ENCODE measurements at regions not wholly inside any gene's neighbourhood (a gene's known extent, or its start where the extent isn't known, plus 50 kb on each side); places are given as distances from the start of the nearest gene placed in this dataset.

DNA sequence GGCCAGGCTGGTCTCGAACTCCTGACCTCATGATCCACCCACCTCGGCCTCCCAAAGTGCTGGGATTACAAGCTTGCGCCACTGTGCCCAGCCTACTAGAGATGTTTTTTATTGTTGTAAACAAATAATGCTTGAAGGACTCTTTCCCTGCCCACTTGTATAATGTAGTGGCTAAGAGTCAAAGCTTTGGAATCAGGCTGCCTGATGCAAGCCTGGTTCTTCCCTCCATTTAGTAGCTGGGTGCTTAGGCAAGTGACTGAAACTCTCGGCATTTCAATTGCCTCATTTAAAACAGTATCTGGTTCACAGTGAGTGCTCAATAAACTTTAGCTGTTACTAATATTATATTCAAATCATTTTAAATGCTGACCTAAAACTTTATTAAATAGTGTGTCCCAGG lies 144.2 kb upstream of the FOXN2 start:
- ChIA-PET POLR2A (no interaction called here), CTCF (no interaction called here)
- peaks cover 2% of the 10 kb centered on the region for H3K36me3 Mint-ChIP-seq (ENCODE audit: low read depth)
- no peaks in the 10 kb centered on the region for H3K4me1 Mint-ChIP-seq
- peaks cover 8% of the 10 kb centered on the region for H3K9me3 Mint-ChIP-seq
- no peak for DNase-seq
- H3K4me3 Mint-ChIP-seq, result no peak overlapping the region
- no peak overlapping the region for H3K27ac Mint-ChIP-seq
- peaks cover 3% of the 10 kb centered on the region for H3K27me3 Mint-ChIP-seq

DNA sequence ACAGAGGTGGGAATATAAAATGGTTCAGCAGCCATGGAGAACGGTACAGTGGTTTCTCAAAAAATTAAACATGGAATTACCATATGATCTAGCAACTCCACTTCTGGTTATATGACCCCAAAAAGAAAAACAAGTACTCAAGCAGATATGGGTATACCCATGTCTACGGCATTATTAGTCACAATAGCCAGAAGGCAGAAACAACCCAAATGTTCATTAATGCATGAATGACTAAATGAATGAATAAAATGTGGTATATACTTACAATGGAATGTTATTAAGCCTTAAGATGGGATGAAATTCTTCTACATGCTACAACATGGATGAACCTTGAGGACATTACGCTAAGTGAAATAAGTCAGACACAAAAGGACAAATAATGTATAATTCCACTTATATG lies 141.3 kb upstream of the FOXN2 start:
- no peak overlapping the region for H3K4me3 Mint-ChIP-seq
- no peak for DNase-seq
- ChIA-PET POLR2A (no interaction called here), CTCF (no interaction called here)
- peaks cover 5% of the 10 kb centered on the region for H3K9me3 Mint-ChIP-seq
- no peaks in the 10 kb centered on the region for H3K36me3 Mint-ChIP-seq (ENCODE audit: low read depth)
- H3K27me3 Mint-ChIP-seq, result peaks cover 3% of the 10 kb centered on the region
- no peak overlapping the region for H3K27ac Mint-ChIP-seq
- no peaks in the 10 kb centered on the region for H3K4me1 Mint-ChIP-seq

DNA sequence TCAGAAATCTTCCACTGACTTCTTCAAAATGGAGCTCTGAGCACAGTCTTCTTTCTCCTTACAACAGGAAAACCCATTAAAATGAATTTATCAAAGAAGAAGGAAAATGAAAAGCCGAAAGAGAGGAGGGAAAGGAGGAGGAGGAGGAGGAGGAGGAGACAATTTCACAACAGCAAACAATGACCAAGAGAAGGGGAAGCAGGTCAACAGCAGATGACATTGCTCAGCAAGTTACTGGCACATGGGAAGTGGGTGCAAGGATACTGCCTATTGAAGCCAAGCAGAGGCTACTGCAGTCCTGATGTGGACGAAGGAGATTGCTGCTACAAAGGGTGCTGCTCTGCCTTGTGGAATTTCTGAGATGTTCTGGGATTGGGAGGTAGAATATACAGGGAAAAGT lies 140.0 kb upstream of the FOXN2 start:
- CTCF ChIA-PET, result no interaction called here
- peaks cover 3% of the 10 kb centered on the region for H3K27me3 Mint-ChIP-seq
- H3K36me3 Mint-ChIP-seq (ENCODE audit: low read depth), result no peaks in the 10 kb centered on the region
- POLR2A ChIA-PET, result no interaction called here
- H3K4me1 Mint-ChIP-seq, result no peaks in the 10 kb centered on the region
- H3K4me3 Mint-ChIP-seq, result no peak overlapping the region
- DNase-seq, result no peak
- no peak overlapping the region for H3K27ac Mint-ChIP-seq
- H3K9me3 Mint-ChIP-seq, result peaks cover 2% of the 10 kb centered on the region

DNA sequence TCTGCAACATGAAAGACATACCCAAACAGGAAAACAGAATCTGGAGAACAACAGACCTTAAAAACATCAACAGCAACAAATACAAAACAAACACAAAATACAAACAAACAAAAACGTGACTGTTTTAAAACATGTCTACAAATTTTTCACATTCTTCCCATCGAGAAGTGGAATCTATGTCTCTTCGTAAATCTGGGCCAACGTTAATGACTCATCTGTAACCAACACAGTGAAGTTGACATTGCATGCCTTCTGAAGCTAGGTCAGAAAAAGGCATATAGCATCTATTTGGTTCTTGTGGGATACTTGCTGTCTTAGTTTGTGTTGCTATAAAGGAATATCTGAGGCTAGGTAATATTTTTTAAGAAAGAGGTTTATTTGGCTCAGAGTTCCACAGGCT lies 139.2 kb upstream of the FOXN2 start:
- H3K4me3 Mint-ChIP-seq, result no peak overlapping the region
- H3K36me3 Mint-ChIP-seq (ENCODE audit: low read depth), result no peaks in the 10 kb centered on the region
- H3K27ac Mint-ChIP-seq, result no peak overlapping the region
- POLR2A ChIA-PET, result no interaction called here
- CTCF ChIA-PET, result no interaction called here
- no peaks in the 10 kb centered on the region for H3K4me1 Mint-ChIP-seq
- peaks cover 2% of the 10 kb centered on the region for H3K9me3 Mint-ChIP-seq
- no peak for DNase-seq
- H3K27me3 Mint-ChIP-seq, result peaks cover 3% of the 10 kb centered on the region

DNA sequence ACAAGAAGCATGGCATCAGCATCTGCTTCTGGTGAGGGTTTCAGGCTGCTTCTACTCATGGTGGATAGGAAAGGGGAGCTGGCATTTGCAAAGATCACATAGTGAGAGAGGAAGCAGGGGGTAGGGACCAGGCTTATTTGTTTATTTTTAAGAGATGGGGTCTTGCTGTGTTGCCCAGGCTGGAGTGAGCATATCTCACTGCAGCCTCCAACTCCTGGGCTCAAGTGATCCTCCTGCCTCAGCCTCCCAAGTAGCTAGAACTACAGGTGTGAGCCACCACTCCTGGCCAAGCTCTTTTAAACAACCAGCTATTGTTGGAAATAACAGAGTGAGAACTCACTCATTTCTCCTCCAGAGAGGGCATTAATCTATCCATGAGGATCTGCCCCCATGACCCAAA lies 138.8 kb upstream of the FOXN2 start:
- no peak overlapping the region for H3K27ac Mint-ChIP-seq
- no peaks in the 10 kb centered on the region for H3K4me1 Mint-ChIP-seq
- no peaks in the 10 kb centered on the region for H3K36me3 Mint-ChIP-seq (ENCODE audit: low read depth)
- CTCF ChIA-PET, result no interaction called here
- POLR2A ChIA-PET, result no interaction called here
- H3K4me3 Mint-ChIP-seq, result no peak overlapping the region
- no peak for DNase-seq
- H3K9me3 Mint-ChIP-seq, result peaks cover 2% of the 10 kb centered on the region
- H3K27me3 Mint-ChIP-seq, result peaks cover 3% of the 10 kb centered on the region

DNA sequence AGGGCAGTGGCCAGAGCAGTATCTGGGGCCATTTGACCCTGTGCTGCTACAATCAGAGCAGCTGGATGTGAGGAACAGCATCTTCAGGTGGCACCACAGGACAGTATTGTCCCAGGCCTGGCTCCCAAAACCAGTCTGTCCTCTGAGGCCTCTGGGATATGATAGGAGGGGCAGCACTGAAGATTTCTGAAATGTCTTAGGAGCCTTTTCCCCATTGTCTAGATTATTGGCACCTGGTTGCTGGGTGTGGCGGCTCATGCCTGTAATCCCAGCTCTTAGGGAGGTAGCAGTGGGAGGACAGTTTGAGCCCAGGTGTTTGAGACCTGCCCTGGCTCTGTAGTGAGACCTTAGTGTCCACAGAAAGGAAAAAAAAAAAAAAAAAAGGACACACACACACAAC lies 137.6 kb upstream of the FOXN2 start:
- POLR2A ChIA-PET, result no interaction called here
- Mint-ChIP-seq H3K4me3 (no peak overlapping the region), H3K27ac (no peak overlapping the region), H3K36me3 (ENCODE audit: low read depth) (no peaks in the 10 kb centered on the region), H3K9me3 (peaks cover 2% of the 10 kb centered on the region), H3K4me1 (no peaks in the 10 kb centered on the region), H3K27me3 (peaks cover 3% of the 10 kb centered on the region)
- no peak for DNase-seq
- CTCF ChIA-PET, result no interaction called here

DNA sequence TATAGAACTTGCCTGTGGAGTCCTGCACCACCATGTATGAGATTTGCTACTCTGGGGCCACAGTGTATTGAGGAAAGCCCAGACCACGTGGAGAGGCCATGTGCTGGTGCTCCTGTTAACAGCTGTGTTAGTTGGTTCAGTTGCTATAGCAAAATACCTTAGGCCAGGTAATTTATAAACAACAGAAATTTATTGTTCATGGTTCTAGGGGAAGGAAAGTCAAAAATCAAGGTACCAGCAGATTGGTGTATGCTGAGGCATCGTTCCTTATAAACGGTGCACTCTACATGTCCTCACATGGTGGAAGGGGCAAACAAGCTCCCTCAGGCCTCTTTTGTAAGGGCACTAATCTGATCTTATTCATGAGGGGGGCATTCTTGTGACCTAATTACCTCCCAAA lies 135.9 kb upstream of the FOXN2 start:
- ChIA-PET POLR2A (no interaction called here), CTCF (no interaction called here)

DNA sequence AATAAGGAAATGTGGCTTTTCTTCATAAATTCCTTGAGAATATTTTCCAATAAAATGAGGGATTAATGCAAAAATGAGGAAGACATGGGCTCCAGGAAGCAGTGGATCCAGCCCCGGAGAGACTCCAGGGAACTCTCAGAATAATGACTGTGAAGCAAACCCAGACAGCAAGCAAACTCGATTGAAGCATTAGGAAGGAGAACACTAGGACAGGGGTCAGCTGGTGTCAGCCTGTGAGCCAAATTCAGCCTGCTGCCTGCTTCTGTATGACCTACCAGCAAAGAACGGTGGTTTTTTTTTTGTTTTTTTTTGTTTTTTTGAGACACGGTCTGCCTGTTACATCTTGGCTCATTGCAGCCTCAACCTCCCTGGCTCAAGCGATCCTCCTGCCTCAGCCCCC lies 133.9 kb upstream of the FOXN2 start:
- no peaks in the 10 kb centered on the region for H3K9me3 Mint-ChIP-seq
- H3K27ac Mint-ChIP-seq, result no peak overlapping the region
- H3K4me1 Mint-ChIP-seq, result no peaks in the 10 kb centered on the region
- no peaks in the 10 kb centered on the region for H3K36me3 Mint-ChIP-seq (ENCODE audit: low read depth)
- no peak overlapping the region for H3K4me3 Mint-ChIP-seq
- CTCF ChIA-PET, result interaction anchor here (1.0 kb wide), 1 partner anchor 22 kb away, joined by 3 read pairs; no protein-coding TSS in a partner anchor
- no peak for DNase-seq
- no peaks in the 10 kb centered on the region for H3K27me3 Mint-ChIP-seq
- POLR2A ChIA-PET, result no interaction called here

More for the DNA sequence above, 135.9 kb upstream of the FOXN2 start:
- DNase-seq, result no peak
- Mint-ChIP-seq H3K4me1 (no peaks in the 10 kb centered on the region), H3K27ac (no peak overlapping the region), H3K9me3 (peaks cover 2% of the 10 kb centered on the region), H3K36me3 (ENCODE audit: low read depth) (no peaks in the 10 kb centered on the region), H3K4me3 (no peak overlapping the region), H3K27me3 (peaks cover 3% of the 10 kb centered on the region)

DNA sequence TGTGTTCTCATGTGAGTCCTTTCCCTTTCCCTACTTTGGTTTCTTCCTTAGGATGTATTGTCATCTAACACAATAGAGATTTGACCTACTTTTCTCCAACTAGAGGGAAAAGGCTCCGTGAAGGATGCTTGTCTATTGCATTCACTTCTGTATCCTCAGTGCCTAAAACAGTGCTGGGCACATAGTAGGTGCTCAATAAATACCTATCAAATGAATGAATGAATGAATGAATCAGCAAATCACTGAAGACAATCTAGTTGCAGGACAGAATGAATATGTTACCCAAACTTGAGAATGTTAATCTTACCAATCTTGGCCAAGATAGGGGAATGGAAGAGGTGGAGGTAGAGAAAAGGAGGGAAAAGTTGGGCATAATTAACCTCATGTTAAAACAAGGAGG lies 131.2 kb upstream of the FOXN2 start:
- Mint-ChIP-seq H3K4me3 (no peak overlapping the region), H3K4me1 (no peaks in the 10 kb centered on the region), H3K27me3 (no peaks in the 10 kb centered on the region), H3K36me3 (ENCODE audit: low read depth) (no peaks in the 10 kb centered on the region), H3K9me3 (no peaks in the 10 kb centered on the region), H3K27ac (no peak overlapping the region)
- POLR2A ChIA-PET, result no interaction called here
- CTCF ChIA-PET, result no interaction called here
- no peak for DNase-seq

DNA sequence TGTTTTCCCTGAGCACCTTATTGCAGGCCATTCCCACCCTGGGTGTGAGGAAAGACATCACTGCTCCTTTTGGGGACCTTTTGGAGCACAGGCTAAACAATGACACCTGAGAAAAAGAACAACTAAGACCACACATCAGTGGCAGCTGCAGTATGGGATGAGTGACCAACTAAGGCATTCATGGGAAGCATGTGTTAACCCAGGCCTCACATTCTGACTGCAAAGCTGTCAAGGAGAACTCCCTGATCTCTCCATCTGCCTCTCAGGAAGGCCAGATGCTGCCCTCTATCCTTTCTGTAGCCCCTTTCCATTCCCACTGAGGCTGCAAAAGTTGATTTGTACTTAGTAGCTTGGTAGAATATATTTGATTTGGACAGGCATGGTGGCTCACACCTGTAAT lies 130.5 kb upstream of the FOXN2 start:
- POLR2A ChIA-PET, result no interaction called here
- DNase-seq, result no peak
- H3K36me3 Mint-ChIP-seq (ENCODE audit: low read depth), result no peaks in the 10 kb centered on the region
- no peaks in the 10 kb centered on the region for H3K9me3 Mint-ChIP-seq
- no peak overlapping the region for H3K4me3 Mint-ChIP-seq
- H3K4me1 Mint-ChIP-seq, result no peaks in the 10 kb centered on the region
- H3K27me3 Mint-ChIP-seq, result no peaks in the 10 kb centered on the region
- CTCF ChIA-PET, result no interaction called here
- H3K27ac Mint-ChIP-seq, result no peak overlapping the region

DNA sequence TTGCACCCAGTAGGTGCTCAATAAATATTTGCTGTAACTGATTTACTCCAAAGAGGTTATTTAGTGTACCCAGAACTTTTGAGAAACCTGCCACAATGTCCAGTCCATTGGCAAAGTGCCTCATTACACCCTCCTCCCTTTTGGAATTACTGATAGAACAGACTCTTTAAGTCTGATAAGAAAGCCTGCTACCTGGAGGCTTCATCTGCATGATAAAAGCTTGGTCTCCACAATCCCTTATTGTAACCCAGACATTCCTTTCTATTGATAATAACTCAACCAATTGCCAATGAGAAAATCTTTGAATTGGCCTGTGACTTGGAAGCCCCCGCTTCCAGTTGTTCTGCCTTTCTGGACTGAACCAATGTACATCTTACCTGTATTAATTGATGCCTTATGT lies 127.0 kb upstream of the FOXN2 start:
- H3K4me3 Mint-ChIP-seq, result no peak overlapping the region
- no peaks in the 10 kb centered on the region for H3K9me3 Mint-ChIP-seq
- no peak overlapping the region for H3K27ac Mint-ChIP-seq
- H3K36me3 Mint-ChIP-seq (ENCODE audit: low read depth), result no peaks in the 10 kb centered on the region
- H3K27me3 Mint-ChIP-seq, result no peaks in the 10 kb centered on the region
- no peaks in the 10 kb centered on the region for H3K4me1 Mint-ChIP-seq
- POLR2A ChIA-PET, result no interaction called here
- CTCF ChIA-PET, result no interaction called here
- no peak for DNase-seq

DNA sequence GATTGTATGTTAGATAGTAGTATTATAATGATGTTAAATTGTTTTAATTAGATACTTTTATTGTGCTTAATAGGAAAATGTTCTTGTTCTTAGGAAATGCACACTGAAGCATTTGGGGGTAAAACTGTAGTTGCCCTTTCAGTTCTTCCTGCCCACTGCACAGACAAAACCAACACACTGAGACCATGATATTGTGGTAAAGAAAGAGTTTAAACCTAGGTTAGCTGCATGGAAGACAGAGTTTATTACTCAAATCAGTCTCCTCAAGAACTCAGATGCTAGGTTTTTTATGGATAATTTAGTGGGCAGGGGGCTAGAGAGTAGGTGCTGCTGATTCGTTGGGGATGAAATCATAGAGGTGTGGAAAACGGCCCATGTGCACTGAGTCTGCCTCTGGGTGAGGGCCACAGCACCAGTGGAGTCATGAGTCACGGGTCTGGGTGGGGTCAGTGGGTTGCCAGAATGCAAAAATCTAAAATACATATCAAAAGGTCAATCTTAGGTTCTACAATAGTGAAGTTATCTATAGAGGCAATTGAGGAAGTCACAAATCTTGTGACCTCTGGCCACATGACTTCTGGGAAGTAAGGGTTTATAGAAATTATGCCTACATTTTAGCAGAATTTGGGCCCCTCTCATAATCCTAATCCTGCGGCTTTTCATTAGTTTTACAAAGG lies 124.8 kb upstream of the FOXN2 start:
- no peak for DNase-seq
- CTCF ChIA-PET, result no interaction called here
- no peaks in the 10 kb centered on the region for H3K27me3 Mint-ChIP-seq
- no peaks in the 10 kb centered on the region for H3K36me3 Mint-ChIP-seq (ENCODE audit: low read depth)
- POLR2A ChIA-PET, result no interaction called here
- H3K27ac Mint-ChIP-seq, result no peak overlapping the region
- H3K9me3 Mint-ChIP-seq, result no peaks in the 10 kb centered on the region
- H3K4me1 Mint-ChIP-seq, result no peaks in the 10 kb centered on the region
- no peak overlapping the region for H3K4me3 Mint-ChIP-seq

DNA sequence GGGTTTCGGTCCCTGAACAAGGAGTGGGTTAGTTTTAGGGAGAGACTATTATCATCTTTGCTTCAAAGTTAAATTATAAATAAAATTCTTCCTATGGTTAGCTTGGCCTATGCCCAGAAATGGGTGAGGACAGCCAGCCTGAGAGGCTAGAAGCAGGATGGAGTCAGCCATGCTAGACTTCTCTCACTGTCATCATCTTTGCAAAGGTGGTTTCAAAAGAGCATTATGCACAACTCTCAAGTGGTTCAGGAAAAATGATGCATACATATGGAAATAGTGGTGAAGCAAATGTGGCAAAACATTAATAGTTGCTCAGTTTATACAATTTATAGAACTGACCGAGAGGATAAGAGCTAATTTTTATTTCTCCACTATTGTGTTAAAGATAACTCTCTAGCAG lies 124.3 kb upstream of the FOXN2 start:
- POLR2A ChIA-PET, result no interaction called here
- H3K36me3 Mint-ChIP-seq (ENCODE audit: low read depth), result no peaks in the 10 kb centered on the region

DNA sequence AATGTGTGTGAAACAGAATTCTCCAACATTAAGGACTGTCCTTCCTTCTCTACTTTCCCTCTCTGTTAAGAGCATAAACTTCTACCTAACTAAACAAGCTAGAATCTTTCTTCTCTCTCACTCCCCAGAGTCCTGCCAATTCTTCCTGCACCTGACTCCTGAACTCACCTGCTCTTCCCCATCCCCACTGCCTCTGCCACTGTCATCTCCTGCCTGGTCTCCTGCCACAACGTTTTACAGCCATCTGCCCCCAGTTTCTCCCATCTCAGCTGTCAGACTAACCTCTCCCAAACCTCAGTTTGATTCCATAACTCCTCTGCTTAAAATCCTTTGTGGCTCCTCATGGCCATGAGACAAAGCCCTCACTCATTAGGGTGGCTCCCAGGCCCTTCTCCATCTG lies 119.8 kb upstream of the FOXN2 start:
- Mint-ChIP-seq H3K36me3 (ENCODE audit: low read depth) (no peaks in the 10 kb centered on the region), H3K4me1 (no peaks in the 10 kb centered on the region), H3K9me3 (no peaks in the 10 kb centered on the region), H3K27me3 (no peaks in the 10 kb centered on the region), H3K4me3 (no peak overlapping the region), H3K27ac (no peak overlapping the region)
- no peak for DNase-seq
- ChIA-PET POLR2A (no interaction called here), CTCF (interaction anchor here (1.8 kb wide), 1 partner anchor 16 kb away, joined by 3 read pairs; no protein-coding TSS in a partner anchor)

More for the DNA sequence above, 124.3 kb upstream of the FOXN2 start:
- CTCF ChIA-PET, result interaction anchor here (1.6 to 1.8 kb wide), 2 partner anchors 20 to 33 kb away, joined by 3 to 4 read pairs; no protein-coding TSS in a partner anchor
- no peak overlapping the region for H3K4me3 Mint-ChIP-seq
- no peak for DNase-seq
- H3K9me3 Mint-ChIP-seq, result no peaks in the 10 kb centered on the region
- H3K27ac Mint-ChIP-seq, result no peak overlapping the region
- no peaks in the 10 kb centered on the region for H3K27me3 Mint-ChIP-seq
- H3K4me1 Mint-ChIP-seq, result no peaks in the 10 kb centered on the region
